CD4-positive, alpha-beta T cell treated with Interleukin-4 for 4 hours (primary cell): ENCODE measurements at regions not wholly inside any gene's neighbourhood (a gene's known extent, or its start where the extent isn't known, plus 50 kb on each side); places are given as distances from the start of the nearest gene placed in this dataset.
"Not testable (repeated sequence)": the region's sequence is repeated elsewhere in the genome, so short reads cannot be mapped to it uniquely, and the experiment has no call there.

Source experiments
- DNase-seq: peaks from one replicate; pipeline ENCODE4 v3.0.0-alpha.2; 2020

DNA sequence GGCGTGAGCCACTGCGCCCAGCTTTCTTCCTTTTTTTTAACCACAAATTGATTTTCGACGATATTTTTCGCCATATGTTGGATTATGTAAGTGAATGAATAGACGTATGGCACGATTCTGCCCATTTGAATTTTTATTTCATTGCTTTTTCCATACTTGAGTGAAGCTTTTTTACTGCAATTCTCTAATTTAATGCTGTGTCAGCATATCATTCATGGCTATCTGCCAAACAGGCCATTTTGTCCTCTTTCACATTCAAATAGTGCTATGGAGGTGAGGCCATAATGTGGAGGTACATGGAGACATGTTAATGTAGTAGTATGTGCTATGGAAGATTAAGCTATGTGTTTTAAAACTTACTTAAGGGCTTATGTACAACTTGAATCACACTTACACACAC lies 152.1 kb upstream of the TUSC1 start:
- DNase-seq = no peak

DNA sequence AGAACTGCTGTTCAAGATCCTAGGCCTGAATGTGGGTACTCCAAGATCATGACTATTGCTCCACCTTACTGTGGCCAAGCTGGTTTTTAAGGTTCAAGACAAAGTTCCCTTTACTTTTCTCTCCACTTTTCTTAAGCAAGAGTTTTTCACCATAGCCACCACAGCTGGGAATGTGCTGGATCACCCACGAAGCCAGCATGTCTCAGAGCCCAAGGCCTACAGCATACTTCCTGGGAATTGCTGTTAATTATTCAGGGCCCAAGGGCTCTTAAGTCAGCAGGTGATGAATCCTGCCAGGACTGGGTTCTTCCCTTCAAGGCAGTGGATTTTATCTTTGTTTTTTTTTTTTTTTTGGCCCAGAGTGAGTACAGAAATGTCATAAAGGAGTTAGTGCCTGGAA lies 149.4 kb upstream of the TUSC1 start:
- DNase-seq = no peak

DNA sequence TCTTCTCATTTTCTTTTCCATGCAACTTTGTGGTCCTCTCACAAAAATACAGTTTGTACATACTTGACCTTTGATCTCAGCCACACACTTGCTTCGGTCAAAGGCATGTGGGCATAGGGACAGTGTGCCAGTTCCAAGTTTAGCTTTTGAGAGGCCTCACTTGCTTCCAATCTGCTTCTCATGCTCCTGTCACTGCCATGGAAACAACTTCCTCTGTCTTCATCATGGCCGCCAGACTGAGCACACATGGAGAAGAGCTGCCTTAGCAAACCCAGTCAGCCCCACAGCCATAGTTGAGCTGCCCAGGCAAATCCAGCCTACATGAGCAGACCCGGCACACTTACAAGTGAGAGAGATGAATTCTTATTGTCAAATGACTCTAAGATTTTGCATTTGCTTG lies 138.2 kb upstream of the TUSC1 start:
- no peak for DNase-seq

DNA sequence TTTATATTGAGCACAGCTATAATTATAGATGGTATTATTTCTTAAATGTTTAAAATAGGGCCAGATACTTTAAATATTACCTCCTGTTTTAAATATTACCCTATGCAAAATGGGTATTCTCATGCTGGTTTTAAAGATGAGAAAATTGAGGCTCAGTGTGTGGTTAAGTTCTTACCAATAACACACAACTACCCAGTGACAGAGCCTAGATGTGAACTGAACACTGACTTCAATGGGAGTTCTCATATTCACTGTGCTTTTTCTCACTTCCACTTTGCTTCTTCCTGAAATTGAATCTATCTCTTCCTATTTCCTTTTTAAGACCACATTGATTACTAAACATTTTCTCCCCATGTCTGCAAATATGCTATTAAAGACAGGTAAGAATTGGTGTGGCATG lies 135.8 kb upstream of the TUSC1 start:
- DNase-seq = no peak

DNA sequence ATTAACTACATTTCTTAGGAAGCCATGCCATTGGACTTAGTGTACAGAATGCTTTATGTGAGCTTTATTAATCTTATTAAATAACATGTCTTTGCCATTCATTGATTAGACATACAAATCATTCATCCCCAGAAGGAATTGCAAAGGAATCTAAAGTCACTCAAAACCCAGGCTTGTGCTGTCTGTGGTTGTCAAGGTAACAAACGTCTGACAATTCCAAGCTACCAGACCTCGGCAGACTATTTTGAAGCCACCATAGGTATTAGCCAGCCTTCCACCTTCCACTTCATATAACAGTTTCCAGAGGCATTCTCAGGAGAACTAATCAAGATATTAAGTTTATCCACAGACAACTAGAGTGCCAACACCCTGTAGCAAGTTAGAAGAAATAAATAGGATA lies 135.2 kb upstream of the TUSC1 start:
- DNase-seq = no peak

DNA sequence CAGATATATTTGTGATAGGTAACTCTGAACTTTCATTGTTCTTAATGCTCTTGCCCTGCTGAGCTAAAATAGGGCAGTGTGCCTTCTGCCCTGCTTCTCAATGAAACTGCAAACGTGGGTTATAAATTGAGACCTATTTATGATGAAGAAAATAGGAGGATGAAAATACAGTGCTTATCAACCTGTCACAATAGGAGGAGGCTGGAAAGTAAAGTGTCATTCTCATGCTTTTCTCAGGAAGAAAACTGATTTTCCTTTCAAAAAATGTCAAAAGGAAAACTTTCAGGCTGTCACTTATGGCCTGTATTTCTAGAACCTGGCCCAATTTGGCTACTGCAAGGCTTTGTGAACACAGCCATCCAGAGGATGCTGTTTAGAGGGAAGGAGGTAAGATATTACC lies 130.3 kb upstream of the TUSC1 start:
- no peak for DNase-seq

DNA sequence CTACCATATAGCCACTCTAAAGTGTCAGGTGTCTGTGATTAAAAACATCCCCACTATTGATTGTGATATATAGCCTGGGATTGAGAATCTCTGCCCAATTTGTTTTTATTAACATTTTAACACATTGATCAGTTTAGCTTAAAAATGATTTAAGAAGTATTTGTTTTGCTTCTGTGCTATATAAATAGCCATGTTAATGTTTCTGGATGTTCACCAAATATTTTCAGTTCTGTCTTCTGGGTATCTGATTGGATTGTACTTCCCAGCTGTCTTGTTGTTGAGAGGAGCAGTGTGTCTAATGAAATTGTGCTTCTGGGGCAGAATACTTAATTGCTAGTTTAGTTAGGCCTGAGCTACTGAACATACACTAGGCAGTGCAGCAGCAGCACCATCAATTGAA lies 126.6 kb upstream of the TUSC1 start:
- no peak for DNase-seq

DNA sequence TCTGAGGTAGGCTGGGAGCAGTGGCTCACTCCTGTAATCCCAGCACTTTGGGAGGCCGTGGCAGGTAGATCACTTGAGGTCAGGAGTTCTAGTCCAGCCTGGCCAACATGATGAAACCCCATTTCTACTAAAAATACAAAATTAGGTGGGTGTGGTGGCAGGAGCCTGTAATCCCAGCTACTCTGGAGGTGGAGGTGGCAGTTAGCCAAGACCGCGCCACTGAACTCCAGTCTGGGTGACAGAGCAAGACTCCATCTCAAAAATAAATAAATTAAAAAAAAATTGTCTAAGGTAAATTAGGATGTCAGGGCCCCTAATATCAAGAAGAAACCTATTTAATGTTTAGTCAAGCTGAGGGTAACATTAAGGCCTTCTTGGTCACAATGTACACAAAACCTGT lies 123.7 kb upstream of the TUSC1 start:
- not testable (repeated sequence) for DNase-seq

DNA sequence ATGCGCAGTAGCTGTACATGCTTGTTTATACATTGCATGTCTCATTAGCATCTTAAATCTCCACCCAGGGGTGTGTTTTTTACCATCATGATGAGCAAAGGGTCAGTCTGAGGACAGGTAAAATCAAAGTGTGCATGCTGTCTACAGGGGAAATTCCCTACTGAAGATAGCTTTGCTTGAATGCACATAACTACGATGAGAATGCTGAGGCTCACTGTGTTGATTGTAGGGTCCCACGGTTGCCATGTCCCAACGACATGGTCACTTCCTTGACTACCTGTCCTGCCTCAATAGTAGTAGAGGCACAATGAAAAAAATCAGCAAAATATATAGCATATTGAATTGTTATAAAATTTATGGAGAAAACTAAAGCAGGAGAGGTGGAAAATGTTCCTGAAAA lies 95.6 kb upstream of the TUSC1 start:
- DNase-seq = no peak

DNA sequence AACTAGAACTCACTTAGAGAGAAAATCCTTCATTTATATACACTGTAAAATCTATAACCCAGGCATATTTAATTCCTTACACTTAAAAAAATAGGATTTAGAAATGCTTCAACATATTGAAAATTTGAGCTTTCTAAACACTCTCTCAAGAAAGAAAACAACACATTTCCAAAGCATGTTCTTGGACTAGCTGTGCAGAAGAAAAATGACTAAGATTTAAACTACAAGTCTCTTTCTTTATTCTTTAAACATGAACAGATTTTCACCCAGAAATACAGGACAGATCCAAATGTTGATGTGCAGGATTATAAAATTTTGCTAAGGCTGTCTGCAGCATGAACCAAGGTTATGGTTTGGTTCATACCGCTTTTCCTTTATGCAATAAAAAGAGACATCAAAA lies 77.7 kb upstream of the TUSC1 start:
- DNase-seq = no peak

DNA sequence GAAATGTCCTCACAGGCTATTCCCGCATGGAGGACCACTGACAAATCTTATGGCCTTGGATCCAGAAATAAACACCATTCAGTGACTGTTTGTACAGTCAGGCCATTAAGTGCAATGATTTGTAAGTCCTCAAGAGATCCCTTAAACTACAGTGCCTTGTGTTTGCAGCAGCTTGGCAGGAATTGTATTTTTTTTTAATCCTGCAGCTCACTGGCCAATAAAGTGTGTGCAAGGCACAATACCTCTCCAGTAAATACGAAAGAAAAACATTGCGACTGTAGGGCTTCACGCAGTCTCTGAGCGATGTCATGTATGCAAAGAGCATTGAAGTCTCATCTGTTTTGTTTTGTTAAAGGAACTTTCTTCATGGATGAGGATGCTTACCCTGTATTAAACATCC lies 74.2 kb upstream of the TUSC1 start:
- DNase-seq = no peak

DNA sequence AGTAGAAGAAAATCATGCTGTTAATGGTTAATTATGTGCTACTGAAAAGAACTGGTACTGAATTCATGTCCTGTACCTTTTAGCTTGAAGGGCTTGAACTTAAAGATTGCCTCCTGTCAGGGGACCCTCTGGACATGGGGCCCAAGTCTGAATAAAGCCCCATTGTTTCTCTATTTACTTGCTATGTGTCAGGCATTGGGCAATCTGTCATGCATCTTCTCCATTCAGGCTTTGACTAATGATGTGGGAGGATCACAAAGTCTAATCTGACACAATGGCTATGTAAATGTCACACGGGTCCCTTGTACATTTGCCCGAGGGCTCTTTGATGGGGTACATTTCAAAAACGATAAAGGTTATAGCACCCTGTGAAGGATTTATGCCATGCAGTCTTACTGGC lies 64.0 kb upstream of the TUSC1 start:
- no peak for DNase-seq

DNA sequence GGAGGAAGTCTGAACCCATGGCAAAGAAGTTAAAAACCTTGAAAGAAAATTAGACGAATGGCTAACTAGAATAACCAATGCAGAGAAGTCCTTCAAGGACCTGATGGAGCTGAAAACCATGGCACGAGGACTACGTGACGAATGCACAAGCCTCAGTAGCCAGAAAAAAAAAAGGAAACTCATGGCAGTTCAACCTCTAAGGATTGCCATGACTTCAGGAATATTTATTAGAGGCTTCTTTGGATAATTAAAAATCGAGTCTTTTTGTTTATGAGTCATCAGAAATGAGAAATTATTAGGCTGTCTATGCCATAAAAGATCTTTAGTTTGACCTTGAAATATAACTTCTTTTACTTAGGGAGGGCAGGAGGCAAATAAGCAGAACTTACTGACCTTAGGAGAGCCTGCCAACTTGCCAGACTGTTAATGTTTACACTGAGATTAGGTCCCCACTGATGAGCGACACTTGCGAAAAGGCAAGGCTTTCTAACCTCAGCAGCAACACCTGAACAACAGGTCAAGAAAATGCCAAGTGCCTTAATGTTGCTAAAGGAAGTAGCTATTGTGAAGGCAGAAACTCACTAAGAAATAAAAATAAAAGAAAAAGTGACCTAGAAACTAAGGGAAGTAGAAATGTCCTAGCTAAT lies 55.2 kb upstream of the TUSC1 start:
- DNase-seq = no peak

DNA sequence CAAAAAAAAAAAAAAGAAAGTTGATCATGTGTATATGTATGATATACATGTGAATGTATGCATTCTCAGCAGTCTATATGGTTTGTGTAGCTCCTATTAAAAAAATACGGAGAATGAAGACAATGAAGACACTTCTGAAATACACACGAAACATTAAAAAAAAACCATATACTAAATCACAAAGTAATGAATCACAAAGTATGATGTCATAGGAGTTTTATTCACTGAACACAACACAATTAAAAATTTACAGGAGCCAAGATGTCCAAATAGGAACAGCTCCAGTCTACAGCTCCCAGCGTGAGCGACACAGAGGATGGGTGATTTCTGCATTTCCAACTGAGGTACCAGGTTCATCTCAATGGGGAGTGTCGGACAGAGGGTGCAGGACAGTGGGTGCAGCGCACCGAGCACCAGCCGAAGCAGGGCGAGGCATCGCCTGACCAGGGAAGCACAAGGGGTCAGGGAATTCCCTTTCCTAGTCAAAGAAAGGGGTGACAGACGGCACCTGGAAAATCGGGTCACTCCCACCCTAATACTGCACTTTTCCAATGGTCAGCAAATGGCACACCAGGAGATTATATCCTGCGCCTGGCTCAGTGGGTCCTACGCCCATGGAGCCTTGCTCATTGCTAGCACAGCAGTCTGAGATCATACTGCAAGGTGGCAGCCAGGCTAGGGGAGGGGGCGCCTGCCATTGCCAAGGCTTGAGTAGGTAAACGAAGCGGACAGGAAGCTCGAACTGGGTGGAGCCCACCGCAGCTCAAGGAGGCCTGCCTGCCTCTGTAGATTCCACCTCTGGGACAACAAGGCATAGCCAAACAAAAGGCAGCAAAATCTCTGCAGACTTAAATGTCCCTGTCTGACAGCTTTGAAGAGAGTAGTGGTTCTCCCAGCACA lies 53.9 kb upstream of the TUSC1 start:
- not testable (repeated sequence) for DNase-seq
